Mucosa of stomach (tissue), 1 donor: ENCODE measurements at regions not wholly inside any gene's neighbourhood (a gene's known extent, or its start where the extent isn't known, plus 50 kb on each side); places are given as distances from the start of the nearest gene placed in this dataset.

Experiments used
- H3K27me3 ChIP-seq: one replicate; pipeline ENCODE4 v1.7.0; 2013; ENCODE audit warnings: mild to moderate bottlenecking, low read length; ENCODE audit not compliant: control insufficient read depth, insufficient read depth
- H3K36me3 ChIP-seq: one replicate; pipeline ENCODE4 v1.7.0; 2013; ENCODE audit warnings: low read length; ENCODE audit not compliant: control insufficient read depth, insufficient read depth
- H3K4me1 ChIP-seq: one replicate; pipeline ENCODE4 v1.7.0; 2013; ENCODE audit warnings: mild to moderate bottlenecking, low read length; ENCODE audit not compliant: control insufficient read depth, insufficient read depth
- H3K4me3 ChIP-seq: one replicate; pipeline ENCODE4 v1.7.0; 2013; ENCODE audit warnings: low read length
- H3K9ac ChIP-seq: one replicate; pipeline ENCODE4 v1.7.0; 2013; ENCODE audit warnings: mild to moderate bottlenecking, low read length, moderate library complexity
- H3K9me3 ChIP-seq: one replicate; pipeline ENCODE4 v1.7.0; 2013; ENCODE audit warnings: mild to moderate bottlenecking, low read length, moderate library complexity; ENCODE audit not compliant: control insufficient read depth
- donor health status: Pancreatic carcinoma.

DNA sequence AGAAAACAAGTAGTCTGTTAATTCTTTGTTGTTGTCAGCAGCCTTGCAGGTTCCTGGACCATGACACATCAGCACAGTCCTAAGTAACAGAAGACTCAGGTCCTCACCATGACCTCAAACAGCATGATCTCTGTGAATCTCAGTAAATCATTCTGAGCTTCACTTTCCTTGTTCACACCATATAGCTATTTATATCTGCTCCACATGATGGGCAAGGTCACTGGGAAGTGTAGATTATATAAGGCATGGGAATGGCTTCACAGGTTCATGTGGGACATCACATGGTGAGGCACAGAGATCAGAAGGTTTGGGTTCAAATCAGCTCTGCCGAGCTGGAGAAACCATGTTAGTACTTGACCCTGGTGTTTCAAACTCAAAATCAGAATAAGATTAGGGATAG, 245.4 kb upstream of the SPTLC3 start:
- H3K27me3 ChIP-seq = no peaks in the 10 kb centered on the region
- H3K9ac ChIP-seq = no peak overlapping the region
- no peaks in the 10 kb centered on the region for H3K36me3 ChIP-seq
- H3K4me1 ChIP-seq = no peaks in the 10 kb centered on the region
- no peak overlapping the region for H3K4me3 ChIP-seq
- H3K9me3 ChIP-seq = no peaks in the 10 kb centered on the region

DNA sequence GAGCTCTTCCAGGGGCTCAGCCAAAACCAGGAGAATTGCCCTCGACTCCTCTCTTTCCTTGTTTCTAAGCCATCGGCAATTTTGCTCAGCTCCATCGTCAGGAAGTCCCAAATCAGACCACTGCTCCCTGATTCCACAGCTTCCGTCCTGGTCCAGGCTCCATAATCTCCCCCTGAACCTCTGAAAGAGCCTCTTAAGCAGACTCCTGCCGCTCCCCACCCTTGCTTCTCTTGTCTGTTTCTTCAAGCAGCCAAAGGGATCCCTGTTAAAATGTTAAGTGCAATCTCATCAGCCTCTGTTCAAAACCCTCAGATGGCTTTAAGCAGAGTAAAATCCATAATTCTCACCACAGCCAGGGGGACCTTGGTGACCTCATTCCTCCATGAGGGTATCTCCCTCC, 244.7 kb upstream of the SPTLC3 start:
- no peaks in the 10 kb centered on the region for H3K27me3 ChIP-seq
- H3K4me1 ChIP-seq = no peaks in the 10 kb centered on the region

DNA sequence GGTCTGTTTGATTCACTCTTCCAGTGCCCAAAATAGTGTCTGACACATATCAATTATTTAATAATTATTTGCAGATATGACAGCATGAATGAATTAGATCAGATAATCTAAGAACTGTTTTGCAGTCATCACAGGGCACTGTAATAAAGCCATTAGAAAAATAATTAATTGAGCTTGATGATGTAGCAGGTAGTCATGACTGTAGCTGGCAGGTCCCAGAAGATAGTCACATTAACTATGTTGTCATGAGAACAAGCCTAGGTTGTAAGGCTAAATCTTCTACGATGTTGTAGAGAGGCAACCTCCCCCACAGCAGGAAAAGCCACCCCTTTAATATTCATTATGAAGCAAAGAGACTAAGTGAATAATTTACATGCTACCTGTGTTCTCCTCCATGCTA, 243.9 kb upstream of the SPTLC3 start:
- Histone ChIP-seq H3K9ac (no peak overlapping the region), H3K4me3 (no peak overlapping the region), H3K4me1 (no peaks in the 10 kb centered on the region), H3K9me3 (no peaks in the 10 kb centered on the region), H3K27me3 (no peaks in the 10 kb centered on the region), H3K36me3 (no peaks in the 10 kb centered on the region)

More for the DNA sequence above, 244.7 kb upstream of the SPTLC3 start:
- no peak overlapping the region for H3K9ac ChIP-seq
- no peaks in the 10 kb centered on the region for H3K9me3 ChIP-seq
- no peak overlapping the region for H3K4me3 ChIP-seq
- H3K36me3 ChIP-seq = no peaks in the 10 kb centered on the region

DNA sequence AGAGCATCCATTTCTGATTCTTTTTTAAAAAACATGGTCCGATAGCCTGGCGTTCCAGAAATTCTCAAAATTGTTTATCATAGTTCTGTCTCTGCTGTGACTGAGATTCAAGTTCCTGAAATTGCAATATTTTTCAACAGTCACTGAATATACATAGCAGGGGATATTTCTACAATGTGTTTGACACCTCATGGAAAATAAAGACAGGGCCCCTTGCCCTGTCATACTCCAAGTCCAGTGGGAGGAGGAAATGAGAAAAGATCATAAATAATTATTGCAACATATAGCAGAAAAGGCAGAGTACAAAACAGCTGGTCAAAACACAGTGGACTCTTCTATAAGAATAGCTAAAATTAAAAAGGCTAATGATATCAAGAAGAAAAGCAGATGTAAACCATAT, 234.8 kb upstream of the SPTLC3 start:
- no peak overlapping the region for H3K9ac ChIP-seq
- H3K4me1 ChIP-seq = no peaks in the 10 kb centered on the region
- H3K36me3 ChIP-seq = no peaks in the 10 kb centered on the region
- no peaks in the 10 kb centered on the region for H3K9me3 ChIP-seq
- no peaks in the 10 kb centered on the region for H3K27me3 ChIP-seq
- no peak overlapping the region for H3K4me3 ChIP-seq

DNA sequence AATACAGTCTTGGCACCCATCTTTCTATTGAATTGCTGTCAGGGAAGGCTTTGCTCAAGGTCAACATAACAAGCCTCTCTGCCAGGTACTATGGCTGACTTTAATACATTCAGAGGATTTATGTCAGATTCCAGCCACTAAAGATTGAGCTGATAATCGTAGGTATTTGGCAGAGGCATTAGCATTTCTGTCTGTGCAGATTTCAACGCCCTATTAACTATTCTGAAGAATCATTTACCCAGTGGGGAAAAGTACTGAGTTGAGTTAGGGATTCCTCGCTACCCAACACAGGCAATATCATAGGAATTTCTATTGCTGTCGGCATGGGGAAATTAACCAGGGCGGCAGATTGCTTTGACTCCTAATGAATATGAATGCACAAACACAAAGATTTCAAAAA, 233.7 kb upstream of the SPTLC3 start:
- Histone ChIP-seq H3K4me1 (no peaks in the 10 kb centered on the region), H3K9ac (no peak overlapping the region), H3K4me3 (no peak overlapping the region), H3K9me3 (no peaks in the 10 kb centered on the region), H3K27me3 (no peaks in the 10 kb centered on the region), H3K36me3 (no peaks in the 10 kb centered on the region)

DNA sequence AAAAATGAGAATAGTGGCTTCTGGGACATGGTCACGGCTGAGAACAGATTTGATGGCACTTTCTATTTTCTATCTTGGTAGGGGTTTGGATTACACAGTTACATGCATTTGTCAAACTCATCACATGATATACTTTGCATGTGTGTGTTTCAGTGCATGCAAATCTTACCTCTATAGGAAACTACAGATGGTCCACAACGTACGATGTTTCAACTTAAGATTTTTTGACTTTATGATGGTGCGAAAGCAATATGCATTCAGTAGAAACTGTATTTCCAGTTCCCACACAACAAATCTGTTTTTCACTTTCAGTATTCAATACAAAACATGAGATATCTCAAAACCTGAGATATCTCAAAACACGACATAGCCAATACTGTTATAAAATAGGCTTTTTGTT, 231.8 kb upstream of the SPTLC3 start:
- H3K9me3 ChIP-seq = no peaks in the 10 kb centered on the region
- no peaks in the 10 kb centered on the region for H3K36me3 ChIP-seq
- no peak overlapping the region for H3K9ac ChIP-seq
- no peaks in the 10 kb centered on the region for H3K27me3 ChIP-seq
- H3K4me1 ChIP-seq = no peaks in the 10 kb centered on the region
- H3K4me3 ChIP-seq = no peak overlapping the region

DNA sequence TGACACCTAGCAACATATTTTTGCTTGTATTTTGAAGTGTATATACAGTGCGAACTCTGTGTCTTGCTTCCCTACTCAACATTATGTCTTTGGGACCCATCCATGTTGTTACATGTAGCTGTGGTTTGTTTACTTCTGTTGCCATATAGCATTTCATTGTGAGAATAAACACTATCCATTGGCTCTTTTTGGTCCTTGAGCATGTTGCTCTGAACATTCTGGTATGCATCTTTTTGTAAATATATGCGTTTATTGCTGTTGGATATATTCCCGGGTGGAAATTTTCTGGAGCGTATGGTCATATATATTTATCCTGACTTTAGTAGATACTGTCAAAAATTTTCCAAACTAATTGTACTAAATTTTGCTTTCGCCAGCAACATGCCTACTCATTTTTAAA, 222.5 kb upstream of the SPTLC3 start:
- Histone ChIP-seq H3K36me3 (no peaks in the 10 kb centered on the region), H3K27me3 (no peaks in the 10 kb centered on the region), H3K4me3 (no peak overlapping the region), H3K9ac (no peak overlapping the region), H3K9me3 (no peaks in the 10 kb centered on the region), H3K4me1 (no peaks in the 10 kb centered on the region)

DNA sequence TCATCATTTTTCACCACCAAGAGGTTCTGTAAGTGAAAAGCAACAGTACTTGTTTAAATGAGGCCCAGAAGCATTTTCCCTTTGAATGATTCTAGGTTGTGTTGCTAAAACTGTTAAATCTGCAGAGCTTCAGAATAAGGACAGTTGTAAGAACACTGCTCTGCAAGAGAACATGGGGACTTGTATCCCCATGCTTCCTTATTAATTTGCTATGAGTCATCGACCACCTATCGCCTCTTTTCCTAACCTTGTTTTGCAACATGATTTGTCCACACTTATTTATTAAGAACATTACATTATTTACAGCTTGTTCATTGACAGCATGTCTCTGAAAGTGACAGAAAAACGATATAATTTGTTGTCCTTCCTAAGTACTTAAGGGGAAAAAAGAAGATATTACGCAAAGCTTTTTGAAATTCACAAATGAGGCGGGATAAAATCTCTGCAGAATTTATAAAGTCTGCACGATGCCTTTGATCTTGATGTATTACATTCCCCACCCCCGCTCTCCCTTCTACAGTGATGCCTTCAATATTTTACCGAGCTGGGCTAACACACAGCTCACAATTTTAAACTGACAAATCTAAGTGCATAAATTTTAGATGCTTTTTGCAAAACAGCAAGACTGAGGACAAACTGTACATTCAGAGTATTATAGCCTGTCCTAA, 220.0 kb upstream of the SPTLC3 start:
- H3K9me3 ChIP-seq = no peaks in the 10 kb centered on the region

DNA sequence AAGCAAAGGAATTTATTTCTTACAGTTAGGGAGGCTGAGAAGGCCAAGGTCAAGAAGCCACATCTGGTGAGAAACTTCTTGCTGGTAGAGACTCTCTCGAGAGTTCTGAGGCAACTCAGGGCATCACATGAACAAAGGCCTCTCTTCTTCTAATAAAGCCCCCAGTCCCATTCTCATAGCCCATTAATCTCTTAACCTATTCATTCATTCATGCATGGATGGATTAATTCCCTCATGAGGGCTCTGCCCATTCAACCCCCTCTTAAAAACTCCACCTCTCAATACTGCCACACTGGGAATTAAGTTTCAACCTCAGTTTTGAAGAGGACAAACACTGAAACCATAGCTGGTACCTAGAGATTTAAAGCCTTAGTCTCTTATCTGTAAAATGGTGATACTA, 217.9 kb upstream of the SPTLC3 start:
- Histone ChIP-seq H3K27me3 (no peaks in the 10 kb centered on the region), H3K9ac (no peak overlapping the region), H3K4me3 (no peak overlapping the region), H3K4me1 (no peaks in the 10 kb centered on the region), H3K9me3 (no peaks in the 10 kb centered on the region), H3K36me3 (no peaks in the 10 kb centered on the region)

More for the DNA sequence above, 220.0 kb upstream of the SPTLC3 start:
- Histone ChIP-seq H3K27me3 (no peaks in the 10 kb centered on the region), H3K4me1 (no peaks in the 10 kb centered on the region), H3K9ac (no peak overlapping the region), H3K36me3 (no peaks in the 10 kb centered on the region), H3K4me3 (no peak overlapping the region)

DNA sequence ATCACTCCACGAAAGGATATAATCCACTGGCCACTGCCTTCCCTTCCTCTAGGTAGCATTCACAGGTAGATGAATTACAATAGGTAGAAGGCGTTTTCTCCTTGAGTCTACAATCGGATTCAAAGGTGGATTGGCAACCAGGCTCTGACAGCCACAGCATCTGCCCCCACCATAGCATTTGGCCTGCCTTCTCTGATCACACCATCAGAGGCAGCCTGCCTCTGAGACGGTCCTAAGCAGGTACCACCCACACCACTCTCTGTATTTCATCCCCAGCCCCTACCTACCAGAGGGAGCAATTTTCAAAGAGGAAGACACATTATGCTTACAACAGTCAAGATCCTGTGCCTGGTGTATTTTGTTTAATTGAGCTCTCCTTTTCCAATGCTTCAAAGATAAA, 210.5 kb upstream of the SPTLC3 start:
- Histone ChIP-seq H3K4me1 (no peaks in the 10 kb centered on the region), H3K27me3 (no peaks in the 10 kb centered on the region), H3K9ac (no peak overlapping the region), H3K9me3 (no peaks in the 10 kb centered on the region), H3K4me3 (no peak overlapping the region), H3K36me3 (no peaks in the 10 kb centered on the region)

DNA sequence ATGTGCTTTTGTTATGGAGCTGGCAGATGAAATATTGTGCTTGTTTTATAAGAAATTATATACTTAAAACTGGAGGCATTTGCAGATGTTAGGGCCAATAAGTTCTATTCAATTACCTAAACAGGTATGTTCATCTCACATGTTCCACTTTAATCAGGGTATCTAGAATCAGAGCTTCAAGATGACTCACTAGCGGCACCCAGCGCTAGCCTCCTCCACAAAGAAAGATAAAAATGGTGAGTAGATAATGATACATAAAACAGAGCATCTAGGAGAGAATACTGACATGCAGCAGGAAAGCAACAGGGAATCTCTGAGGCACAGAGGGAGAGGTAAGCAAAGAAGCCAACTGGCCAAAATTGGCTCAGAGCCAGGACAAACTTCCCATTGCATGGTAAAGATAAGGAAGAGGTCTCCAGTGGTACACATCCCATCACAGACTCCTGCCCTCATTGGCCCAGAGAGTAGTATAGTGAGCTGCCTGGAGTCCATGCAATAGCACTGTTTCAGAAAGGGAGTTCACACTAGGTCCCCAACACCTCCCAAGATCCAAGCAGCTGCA, 200.7 kb upstream of the SPTLC3 start:
- Histone ChIP-seq H3K4me1 (no peaks in the 10 kb centered on the region), H3K9me3 (no peaks in the 10 kb centered on the region), H3K36me3 (no peaks in the 10 kb centered on the region), H3K27me3 (no peaks in the 10 kb centered on the region), H3K4me3 (no peak overlapping the region), H3K9ac (no peak overlapping the region)

DNA sequence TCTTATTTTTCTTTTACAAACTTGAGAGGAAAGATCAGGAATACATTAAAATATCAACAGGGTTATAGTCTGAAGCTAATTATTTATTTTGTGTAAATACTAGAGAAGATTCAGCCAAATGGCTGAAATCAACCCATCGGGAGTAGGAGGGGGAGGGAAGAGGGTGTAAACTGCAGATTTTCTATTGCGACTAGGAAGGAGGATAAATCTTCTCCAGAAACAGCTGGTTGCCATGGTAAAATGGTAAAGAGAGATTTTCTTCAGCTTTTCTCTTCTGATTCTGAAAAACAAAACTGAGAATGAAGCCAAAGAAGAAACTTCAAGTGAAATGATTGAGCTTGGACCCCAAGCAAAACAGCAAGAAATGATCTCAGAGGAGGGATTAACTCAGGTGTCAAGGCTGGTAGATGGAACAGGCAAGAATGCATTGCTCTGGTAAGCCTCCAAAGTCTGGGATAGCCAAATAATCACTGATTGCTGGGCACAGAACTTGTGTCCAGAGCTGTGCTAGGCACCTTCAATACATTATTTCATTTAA, 193.5 kb upstream of the SPTLC3 start:
- no peak overlapping the region for H3K4me3 ChIP-seq

More for the DNA sequence above, 193.5 kb upstream of the SPTLC3 start:
- no peak overlapping the region for H3K9ac ChIP-seq
- no peaks in the 10 kb centered on the region for H3K4me1 ChIP-seq
- H3K36me3 ChIP-seq = no peaks in the 10 kb centered on the region
- no peaks in the 10 kb centered on the region for H3K9me3 ChIP-seq
- no peaks in the 10 kb centered on the region for H3K27me3 ChIP-seq
